ENCODE measurements at regions not wholly inside any gene's neighbourhood (a gene's known extent, or its start where the extent isn't known, plus 50 kb on each side); places are given as distances from the start of the nearest gene placed in this dataset.

GRCh38 chr20:4524792-4525191 lies 161.5 kb upstream of the PRNP start:
- TF ChIP-seq CTCF (IDR thresholded peaks at IDR 0.05 in 8 of 11, conservative IDR thresholded peaks at IDR 0.05 in 3 of 11) (no peak), POLR2A (IDR thresholded peaks at IDR 0.05) (no peak)
